Fibroblast of the aortic adventitia (primary cell): ENCODE measurements at regions not wholly inside any gene's neighbourhood (a gene's known extent, or its start where the extent isn't known, plus 50 kb on each side); places are given as distances from the start of the nearest gene placed in this dataset.
"Not testable (repeated sequence)": the region's sequence is repeated elsewhere in the genome, so short reads cannot be mapped to it uniquely, and the experiment has no call there.

Experiments
- DNase-seq: peaks from one replicate; pipeline ENCODE4 v3.0.0-alpha.2; 2010; ENCODE audit warnings: low read depth
- H3K4me3 ChIP-seq: 2 replicates; pipeline ENCODE4 v1.5.1; 2011; ENCODE audit warnings: low read depth, mild to moderate bottlenecking, control low read depth, low read length, moderate library complexity
- TF ChIP-seq, protein P1 (sequence below): IDR thresholded peaks from 2 replicates; pipeline ENCODE4 v1.5.1; 2011; ENCODE audit warnings: mild to moderate bottlenecking, low read length, control low read depth, inconsistent platforms; ENCODE audit not compliant: insufficient read depth

DNA sequence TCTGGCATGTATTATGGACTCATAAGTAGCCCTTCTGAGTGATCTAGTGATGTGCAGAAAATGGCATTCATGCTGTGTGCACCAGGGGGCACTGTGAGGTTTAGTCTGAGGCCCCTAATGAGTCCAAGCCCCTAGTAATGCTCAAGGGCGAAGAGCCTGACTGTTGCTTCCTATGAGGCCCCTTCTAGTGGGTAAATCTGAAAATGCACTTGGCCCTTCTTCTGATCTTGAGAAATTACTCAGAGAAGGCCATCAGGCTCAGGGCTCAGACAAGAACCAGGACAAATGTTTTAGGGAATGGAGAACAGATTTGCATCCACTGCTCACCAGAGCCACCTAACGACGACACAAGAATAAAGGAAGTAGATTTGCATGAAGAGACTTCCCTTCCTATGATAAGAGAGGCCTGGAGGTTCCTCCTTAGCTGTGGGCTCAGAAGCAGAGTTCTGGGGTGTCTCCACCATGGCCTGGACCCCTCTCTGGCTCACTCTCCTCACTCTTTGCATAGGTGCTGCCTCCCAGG, 75.8 kb downstream of the GGTLC2 start:
- peak; percentile 51 for DNase-seq
- TF ChIP-seq, protein P1, sequence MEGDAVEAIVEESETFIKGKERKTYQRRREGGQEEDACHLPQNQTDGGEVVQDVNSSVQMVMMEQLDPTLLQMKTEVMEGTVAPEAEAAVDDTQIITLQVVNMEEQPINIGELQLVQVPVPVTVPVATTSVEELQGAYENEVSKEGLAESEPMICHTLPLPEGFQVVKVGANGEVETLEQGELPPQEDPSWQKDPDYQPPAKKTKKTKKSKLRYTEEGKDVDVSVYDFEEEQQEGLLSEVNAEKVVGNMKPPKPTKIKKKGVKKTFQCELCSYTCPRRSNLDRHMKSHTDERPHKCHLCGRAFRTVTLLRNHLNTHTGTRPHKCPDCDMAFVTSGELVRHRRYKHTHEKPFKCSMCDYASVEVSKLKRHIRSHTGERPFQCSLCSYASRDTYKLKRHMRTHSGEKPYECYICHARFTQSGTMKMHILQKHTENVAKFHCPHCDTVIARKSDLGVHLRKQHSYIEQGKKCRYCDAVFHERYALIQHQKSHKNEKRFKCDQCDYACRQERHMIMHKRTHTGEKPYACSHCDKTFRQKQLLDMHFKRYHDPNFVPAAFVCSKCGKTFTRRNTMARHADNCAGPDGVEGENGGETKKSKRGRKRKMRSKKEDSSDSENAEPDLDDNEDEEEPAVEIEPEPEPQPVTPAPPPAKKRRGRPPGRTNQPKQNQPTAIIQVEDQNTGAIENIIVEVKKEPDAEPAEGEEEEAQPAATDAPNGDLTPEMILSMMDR, result peak; percentile 53
- no peak overlapping the region for H3K4me3 ChIP-seq

DNA sequence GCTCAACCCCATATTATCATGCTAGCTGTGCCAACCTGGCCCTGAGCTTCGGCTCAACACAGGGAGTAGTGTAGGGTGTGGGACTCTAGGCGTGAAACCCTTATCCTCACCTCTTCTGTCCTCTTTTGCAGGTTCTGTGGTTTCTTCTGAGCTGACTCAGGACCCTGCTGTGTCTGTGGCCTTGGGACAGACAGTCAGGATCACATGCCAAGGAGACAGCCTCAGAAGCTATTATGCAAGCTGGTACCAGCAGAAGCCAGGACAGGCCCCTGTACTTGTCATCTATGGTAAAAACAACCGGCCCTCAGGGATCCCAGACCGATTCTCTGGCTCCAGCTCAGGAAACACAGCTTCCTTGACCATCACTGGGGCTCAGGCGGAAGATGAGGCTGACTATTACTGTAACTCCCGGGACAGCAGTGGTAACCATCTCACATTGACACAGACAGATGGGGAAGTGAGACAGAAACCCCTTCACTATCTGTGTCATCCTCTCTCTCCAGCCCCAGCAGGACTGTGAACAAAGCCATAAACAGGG, 76.4 kb downstream of the GGTLC2 start:
- peak; percentile 13 for DNase-seq
- TF ChIP-seq, protein P1, result no peak
- H3K4me3 ChIP-seq, result no peak overlapping the region

DNA sequence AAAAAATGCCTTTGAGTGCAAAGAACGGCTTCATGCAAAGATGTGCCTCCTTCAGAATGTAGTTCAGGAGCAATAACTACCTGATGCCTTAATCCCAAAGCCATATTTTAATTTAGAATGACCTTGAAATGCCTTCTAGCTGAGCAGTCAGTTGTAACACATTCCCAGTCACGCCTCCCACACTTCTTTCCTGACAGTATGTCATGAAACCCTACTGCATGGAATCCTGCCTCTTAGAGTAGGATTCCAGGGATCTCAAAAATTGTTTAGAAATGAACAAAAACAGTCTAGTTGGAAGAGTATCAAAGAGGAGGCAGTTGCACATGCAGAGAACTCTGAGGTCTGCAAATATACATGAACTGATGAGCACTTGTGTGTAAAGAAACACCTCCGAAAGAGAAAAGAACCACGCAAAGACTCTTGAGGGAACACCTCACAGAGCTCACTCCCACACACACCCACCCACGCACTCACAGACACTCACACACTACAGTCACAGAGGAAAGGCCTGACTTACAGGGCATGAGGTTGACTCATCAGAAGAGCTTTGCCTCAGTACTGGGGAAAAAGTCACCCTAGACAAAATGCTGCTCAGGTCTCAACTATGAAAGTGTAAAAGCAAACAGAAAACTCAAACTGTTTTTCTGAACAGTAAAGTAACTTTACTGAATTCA, 77.4 kb downstream of the GGTLC2 start:
- no peak overlapping the region for H3K4me3 ChIP-seq
- TF ChIP-seq, protein P1, result no peak
- DNase-seq, result peak; percentile 70

DNA sequence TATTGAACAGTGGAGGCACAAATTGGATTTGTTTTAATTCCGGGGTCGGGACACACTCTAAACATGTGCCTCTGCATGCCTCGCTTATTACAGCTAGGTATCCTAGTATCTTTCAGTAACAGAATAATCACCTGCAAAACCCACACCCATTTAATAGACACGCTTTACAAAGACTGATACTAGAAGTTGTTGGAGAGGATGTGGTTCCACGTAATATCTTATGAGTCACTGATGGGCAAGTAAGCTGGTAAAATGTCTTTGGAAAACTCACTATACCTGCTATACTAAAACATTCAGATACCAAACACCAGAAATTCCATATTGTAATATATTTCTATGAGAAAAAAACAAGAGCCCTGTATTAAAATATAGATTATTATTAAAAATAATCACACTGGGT, 84.0 kb downstream of the GGTLC2 start:
- H3K4me3 ChIP-seq, result no peak overlapping the region
- no peak for DNase-seq
- TF ChIP-seq, protein P1, result no peak

DNA sequence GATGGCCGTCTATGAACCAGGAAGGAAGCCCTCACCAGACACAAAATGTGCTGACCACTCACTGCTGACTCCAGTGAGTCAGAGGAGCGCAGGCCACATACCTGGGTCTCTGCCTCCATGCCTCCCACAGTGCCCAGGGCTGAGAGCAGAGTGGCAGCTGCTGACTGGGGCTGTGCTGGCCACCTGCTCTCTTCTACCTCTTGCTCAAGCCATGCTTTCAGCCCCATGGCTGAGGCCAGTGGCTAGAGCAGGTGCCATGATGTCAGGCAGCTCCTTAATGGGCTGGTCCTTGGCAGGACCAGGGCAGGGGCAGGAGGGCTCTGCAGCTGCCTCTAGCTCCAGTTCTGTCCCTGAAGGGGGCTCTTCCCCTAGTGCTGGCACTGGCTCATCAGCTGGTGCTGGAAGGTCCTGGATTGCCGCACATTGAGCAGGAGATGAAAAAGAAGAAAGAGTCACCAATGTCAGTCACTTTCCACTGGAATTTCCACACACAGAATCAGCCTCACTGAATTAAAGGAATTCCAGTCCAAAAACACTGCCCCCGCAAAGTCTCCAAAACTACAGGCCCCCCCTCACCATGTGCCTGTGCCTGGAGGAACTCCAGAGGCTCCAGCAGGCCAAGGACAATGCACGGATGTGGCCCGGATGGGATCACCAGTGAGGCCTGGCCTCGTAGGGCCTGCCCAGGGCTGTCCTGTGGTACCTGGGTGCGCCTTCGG, 86.4 kb downstream of the GGTLC2 start:
- H3K4me3 ChIP-seq, result no peak overlapping the region
- TF ChIP-seq, protein P1, result no peak
- DNase-seq, result no peak

DNA sequence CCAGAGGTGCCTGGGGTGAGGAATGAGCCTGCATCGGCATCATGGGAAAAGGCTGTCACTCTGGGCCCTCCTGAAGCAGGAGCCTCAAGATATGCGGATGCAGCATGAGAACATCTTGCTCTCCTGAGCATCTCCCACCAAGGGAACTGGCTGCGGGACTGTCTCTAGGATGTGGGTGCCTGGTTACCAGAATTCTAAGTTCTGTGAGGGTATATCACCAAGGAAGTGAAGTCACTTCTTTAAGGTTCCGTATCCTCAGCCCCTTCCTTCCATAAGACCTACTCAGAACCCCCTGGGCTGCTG, 86.9 kb downstream of the GGTLC2 start:
- TF ChIP-seq, protein P1, result no peak
- H3K4me3 ChIP-seq, result no peak overlapping the region
- no peak for DNase-seq

DNA sequence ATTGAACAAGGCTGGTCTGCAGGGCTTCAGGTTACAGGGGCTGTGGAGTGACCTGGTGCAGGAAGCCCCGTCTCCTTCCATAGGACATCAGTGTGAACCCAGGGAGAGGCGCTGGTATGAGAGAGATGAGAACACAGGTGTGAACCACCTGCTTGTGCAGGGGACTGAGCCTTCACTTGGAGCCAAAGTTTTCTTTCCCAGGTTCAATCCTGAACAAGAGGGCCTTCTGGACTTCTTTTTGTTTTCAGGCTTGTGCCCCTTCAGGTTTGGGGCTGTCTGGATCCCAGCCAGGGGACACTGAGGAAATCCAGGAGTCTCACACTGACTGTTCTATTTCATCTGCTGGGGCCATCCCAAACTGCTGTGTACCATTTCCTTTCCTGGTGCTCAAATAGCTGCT, 88.6 kb downstream of the GGTLC2 start:
- DNase-seq, H3K4me3 ChIP-seq: not testable (repeated sequence)
